Right lobe of liver (tissue), 6 donors: ENCODE measurements at regions not wholly inside any gene's neighbourhood (a gene's known extent, or its start where the extent isn't known, plus 50 kb on each side); places are given as distances from the start of the nearest gene placed in this dataset.

Source experiments
- ATAC-seq, 4 donors: fragments of 200-7000 bp; cut with Tn5 transposase; one replicate each; pipeline ENCODE4 v1.9.1; 2020; ENCODE audit warnings: mild to moderate bottlenecking in 4 of 4, moderate library complexity in 4 of 4
- DNase-seq, 3 donors: peaks; one replicate each; pipeline ENCODE4 v3.0.0-alpha.2; 2020
- H3K27ac ChIP-seq, 3 donors: fragments of 200-600 bp; one replicate each; pipeline ENCODE4 v1.8.0; 2022
- H3K27me3 ChIP-seq, 2 donors: fragments of 200-600 bp; one replicate each; pipeline ENCODE4 v1.8.0; 2022
- H3K36me3 ChIP-seq, 4 donors: fragments of 200-600 bp; sonication (generic) in 1 of 4; one replicate each; pipeline versions ENCODE4 v1.5.1 to v1.8.0; 2017 to 2022; ENCODE audit warnings: control low read depth in 1 of 4
- H3K4me1 ChIP-seq, 4 donors: fragments of 200-600 bp; sonication (generic) in 1 of 4; one replicate each; pipeline versions ENCODE4 v1.5.1 to v1.8.0; 2017 to 2022; ENCODE audit warnings: control low read depth in 1 of 4
- H3K4me3 ChIP-seq, 3 donors: fragments of 200-600 bp; one replicate each; pipeline ENCODE4 v1.8.0; 2022
- H3K9me3 ChIP-seq, 4 donors: fragments of 200-600 bp; sonication (generic) in 1 of 4; one replicate each; pipeline versions ENCODE4 v1.5.1 to v1.8.0; 2017 to 2022; ENCODE audit warnings: control low read depth in 1 of 4
- CTCF ChIP-seq, 4 donors: fragments of 200-600 bp in 3 of 4; fragments of 450-650 bp in 1 of 4; IDR thresholded peaks; one replicate each; pipeline versions ENCODE4 v1.5.1 to v1.8.0; 2016 to 2022; ENCODE audit warnings: antibody characterized with exemption in 4 of 4, mild to moderate bottlenecking in 2 of 4
- POLR2A ChIP-seq: fragments of 450-650 bp; IDR thresholded peaks from one replicate; pipeline ENCODE4 v1.6.1; 2017; ENCODE audit warnings: antibody characterized with exemption, mild to moderate bottlenecking
- WGBS: methylation state at CpG from one replicate; pipeline ENCODE4 v1.1.6; 2018; ENCODE audit warnings: low coverage, low lambda C conversion rate; ENCODE audit not compliant: insufficient coverage; ENCODE audit errors: missing lambda C conversion rate; 5-methylcytosine and 5-hydroxymethylcytosine counted together
- intact Hi-C, 2 donors: fragments of 100-400 bp; cut with DNase I; formaldehyde crosslinking; loops; one replicate each; pipeline versions ENCODE4 v1.11.2 to v1.14.1; 2022
- donor health status: DM: no; HTN: yes; CAD: no.
- donor health status: DM: no; HTN: no; CAD: no.
- donor health status: DM: no; HTN: no; CAD: no.
- donor health status: DM: no; HTN: yes; CAD: no.
- donor health status: DM: no; HTN: yes; CAD: no.

- no peaks in the 10 kb centered on the region for H3K9me3 ChIP-seq
- no peak overlapping the region for H3K4me3 ChIP-seq
- H3K27me3 ChIP-seq: no peaks in the 10 kb centered on the region
- DNase-seq (no peak), ATAC-seq (no peak)
- intact Hi-C loops: no loop called here
- TF ChIP-seq POLR2A (no peak), CTCF (IDR thresholded peaks at IDR 0.05) (no peak)
- H3K36me3 ChIP-seq: no peaks in the 10 kb centered on the region
- WGBS: 66% methylated on average over 3 of the region's 5 CpGs
- peaks cover 0 to 3% (median 0%) of the 10 kb centered on the region in 4 donors for H3K4me1 ChIP-seq
- no peak overlapping the region for H3K27ac ChIP-seq
These were observed 64.9 kb upstream of the MEDAG start for GRCh38 chr13:30841154-30841553.

GRCh38 chr13:30843548-30843947 is 62.5 kb upstream of the MEDAG start:
- DNase-seq (no peak), ATAC-seq (no peak)
- no peaks in the 10 kb centered on the region for H3K9me3 ChIP-seq
- 59% methylated on average over 2 of the region's 4 CpGs for WGBS
- H3K27ac ChIP-seq: no peak overlapping the region
- H3K36me3 ChIP-seq: no peaks in the 10 kb centered on the region
- no peak overlapping the region for H3K4me3 ChIP-seq
- peaks cover 0 to 3% (median 0%) of the 10 kb centered on the region in 4 donors for H3K4me1 ChIP-seq
- intact Hi-C loops: no loop called here
- no peak for TF ChIP-seq CTCF (IDR thresholded peaks at IDR 0.05)
- TF ChIP-seq POLR2A: no peak
- no peaks in the 10 kb centered on the region for H3K27me3 ChIP-seq

- Histone ChIP-seq H3K9me3 (no peaks in the 10 kb centered on the region), H3K4me1 (peaks cover 0 to 3% (median 0%) of the 10 kb centered on the region in 4 donors), H3K27me3 (no peaks in the 10 kb centered on the region), H3K27ac (no peak overlapping the region), H3K36me3 (no peaks in the 10 kb centered on the region), H3K4me3 (no peak overlapping the region)
- WGBS: 82% methylated on average over 5 of the region's 6 CpGs
- DNase-seq (no peak), ATAC-seq (no peak)
- TF ChIP-seq CTCF (IDR thresholded peaks at IDR 0.05) (no peak), POLR2A (no peak)
- intact Hi-C loops: no loop called here
These were observed 61.3 kb upstream of the MEDAG start for GRCh38 chr13:30844548-30845296.

- Histone ChIP-seq H3K27me3 (no peaks in the 10 kb centered on the region), H3K36me3 (no peaks in the 10 kb centered on the region), H3K4me3 (no peak overlapping the region), H3K4me1 (peaks cover 0 to 3% (median 0%) of the 10 kb centered on the region in 4 donors), H3K9me3 (no peaks in the 10 kb centered on the region), H3K27ac (no peak overlapping the region)
- TF ChIP-seq CTCF (IDR thresholded peaks at IDR 0.05) (no peak), POLR2A (no peak)
- WGBS: 46% methylated on average over 11 of the region's 11 CpGs
- intact Hi-C loops: no loop called here
- ATAC-seq: peak; percentile 69 to 88 (median 86)
- no peak for DNase-seq
These were observed 60.5 kb upstream of the MEDAG start for GRCh38 chr13:30845297-30846214.
